ENCODE measurements at regions not wholly inside any gene's neighbourhood (a gene's known extent, or its start where the extent isn't known, plus 50 kb on each side); places are given as distances from the start of the nearest gene placed in this dataset.

DNA sequence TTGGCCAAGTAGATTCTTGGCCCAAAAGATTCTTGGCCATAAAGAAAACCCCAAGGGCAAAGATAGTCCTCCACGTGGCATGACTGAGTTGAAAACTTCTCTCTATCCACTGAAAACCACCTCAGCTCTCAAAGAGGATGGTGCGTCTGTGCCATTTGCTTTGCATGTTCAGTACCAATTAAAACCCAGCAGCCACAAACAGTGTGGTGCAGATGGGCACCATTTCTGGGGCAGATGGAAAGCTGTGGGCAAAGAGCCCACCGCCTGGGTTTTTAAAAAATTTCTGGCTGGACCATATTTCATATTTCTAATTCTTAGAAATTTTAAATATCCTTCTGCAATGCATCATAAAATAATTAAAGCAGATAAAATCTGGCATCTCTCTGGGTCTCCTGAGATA, 84.5 kb upstream of the PUM3 start:
- TF ChIP-seq POLR2A (IDR thresholded peaks at IDR 0.05; ENCODE audit: control extremely low read depth in 1 of 2, low read depth in 2 of 2, low read length in 2 of 2), result no peak
- TF ChIP-seq SIN3A (conservative IDR thresholded peaks at IDR 0.05 in 1 of 2, IDR thresholded peaks at IDR 0.05 in 1 of 2; ENCODE audit: low read depth in 1 of 2, low read length in 2 of 2), result no peak
- TF ChIP-seq, protein P1, sequence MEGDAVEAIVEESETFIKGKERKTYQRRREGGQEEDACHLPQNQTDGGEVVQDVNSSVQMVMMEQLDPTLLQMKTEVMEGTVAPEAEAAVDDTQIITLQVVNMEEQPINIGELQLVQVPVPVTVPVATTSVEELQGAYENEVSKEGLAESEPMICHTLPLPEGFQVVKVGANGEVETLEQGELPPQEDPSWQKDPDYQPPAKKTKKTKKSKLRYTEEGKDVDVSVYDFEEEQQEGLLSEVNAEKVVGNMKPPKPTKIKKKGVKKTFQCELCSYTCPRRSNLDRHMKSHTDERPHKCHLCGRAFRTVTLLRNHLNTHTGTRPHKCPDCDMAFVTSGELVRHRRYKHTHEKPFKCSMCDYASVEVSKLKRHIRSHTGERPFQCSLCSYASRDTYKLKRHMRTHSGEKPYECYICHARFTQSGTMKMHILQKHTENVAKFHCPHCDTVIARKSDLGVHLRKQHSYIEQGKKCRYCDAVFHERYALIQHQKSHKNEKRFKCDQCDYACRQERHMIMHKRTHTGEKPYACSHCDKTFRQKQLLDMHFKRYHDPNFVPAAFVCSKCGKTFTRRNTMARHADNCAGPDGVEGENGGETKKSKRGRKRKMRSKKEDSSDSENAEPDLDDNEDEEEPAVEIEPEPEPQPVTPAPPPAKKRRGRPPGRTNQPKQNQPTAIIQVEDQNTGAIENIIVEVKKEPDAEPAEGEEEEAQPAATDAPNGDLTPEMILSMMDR (IDR thresholded peaks at IDR 0.05; ENCODE audit: control extremely low read depth in 1 of 3, insufficient read depth in 1 of 3, low read depth in 1 of 3, low read length in 3 of 3), result no peak
- TF ChIP-seq SP4 (IDR thresholded peaks at IDR 0.05; ENCODE audit: low read length), result no peak
